ENCODE measurements at regions not wholly inside any gene's neighbourhood (a gene's known extent, or its start where the extent isn't known, plus 50 kb on each side); places are given as distances from the start of the nearest gene placed in this dataset.

DNA sequence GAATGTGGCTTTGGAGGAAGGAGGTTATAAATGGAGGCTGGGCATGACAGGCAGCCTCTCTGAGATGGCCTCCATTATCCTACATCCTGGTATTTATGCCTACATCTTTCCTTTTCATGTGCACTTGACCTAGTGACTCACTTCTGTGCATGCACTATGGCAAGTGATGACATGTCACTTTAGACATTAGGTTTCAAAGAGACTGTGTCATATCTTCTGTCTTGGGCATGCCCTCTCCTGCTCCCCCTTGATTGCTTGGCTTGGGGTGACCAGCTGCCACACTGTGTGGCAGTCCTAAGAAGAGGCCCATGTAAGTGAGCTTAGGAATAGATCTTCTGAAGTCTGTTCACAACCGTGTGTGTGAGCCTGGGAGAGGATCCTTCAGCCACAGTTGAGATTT, 472.8 kb downstream of the FGF9 start:
- TF ChIP-seq EZH2 (IDR thresholded peaks at IDR 0.05; ENCODE audit: low read length, unreplicated experiment), result no peak
- TF ChIP-seq, protein P1, sequence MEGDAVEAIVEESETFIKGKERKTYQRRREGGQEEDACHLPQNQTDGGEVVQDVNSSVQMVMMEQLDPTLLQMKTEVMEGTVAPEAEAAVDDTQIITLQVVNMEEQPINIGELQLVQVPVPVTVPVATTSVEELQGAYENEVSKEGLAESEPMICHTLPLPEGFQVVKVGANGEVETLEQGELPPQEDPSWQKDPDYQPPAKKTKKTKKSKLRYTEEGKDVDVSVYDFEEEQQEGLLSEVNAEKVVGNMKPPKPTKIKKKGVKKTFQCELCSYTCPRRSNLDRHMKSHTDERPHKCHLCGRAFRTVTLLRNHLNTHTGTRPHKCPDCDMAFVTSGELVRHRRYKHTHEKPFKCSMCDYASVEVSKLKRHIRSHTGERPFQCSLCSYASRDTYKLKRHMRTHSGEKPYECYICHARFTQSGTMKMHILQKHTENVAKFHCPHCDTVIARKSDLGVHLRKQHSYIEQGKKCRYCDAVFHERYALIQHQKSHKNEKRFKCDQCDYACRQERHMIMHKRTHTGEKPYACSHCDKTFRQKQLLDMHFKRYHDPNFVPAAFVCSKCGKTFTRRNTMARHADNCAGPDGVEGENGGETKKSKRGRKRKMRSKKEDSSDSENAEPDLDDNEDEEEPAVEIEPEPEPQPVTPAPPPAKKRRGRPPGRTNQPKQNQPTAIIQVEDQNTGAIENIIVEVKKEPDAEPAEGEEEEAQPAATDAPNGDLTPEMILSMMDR (conservative IDR thresholded peaks at IDR 0.05; ENCODE audit: low read depth, low read length), result no peak
- no peak for TF ChIP-seq EZH2phosphoT487 (IDR thresholded peaks at IDR 0.05; ENCODE audit: borderline replicate concordance, low read length)
- H3K9me2 ChIP-seq (replicated peaks; ENCODE audit: low read length), result no peaks in the 10 kb centered on the region
- H3K9ac ChIP-seq (ENCODE audit: low read length), result no peak overlapping the region
- no peaks in the 10 kb centered on the region for H3K79me2 ChIP-seq (ENCODE audit: low read length)
- no peak for DNase-seq
- no peaks in the 10 kb centered on the region for H3K36me3 ChIP-seq (ENCODE audit: low read depth, low read length)
- no peak overlapping the region for H3K27ac ChIP-seq (ENCODE audit: low read length)
- no peak overlapping the region for H3K4me3 ChIP-seq (ENCODE audit: low read length)
- ChIA-PET CTCF (no interaction called here), POLR2A (ENCODE audit: unreplicated experiment) (no interaction called here)
- no TSS peak for BruUV-seq (replicated peaks)
- H3K27me3 ChIP-seq (ENCODE audit: low read length), result no peaks in the 10 kb centered on the region
- ATAC-seq, result no peak
- H3K4me1 ChIP-seq (ENCODE audit: insufficient read depth, low read length), result no peaks in the 10 kb centered on the region
- no peak overlapping the region for H2AFZ ChIP-seq (ENCODE audit: low read length)
- H3K9me3 ChIP-seq (ENCODE audit: low read length), result no peaks in the 10 kb centered on the region
- H3F3A ChIP-seq (ENCODE audit: low read length, unreplicated experiment), result no peaks in the 10 kb centered on the region
- H3K4me2 ChIP-seq (ENCODE audit: low read length), result no peak overlapping the region
- intact Hi-C loops (cut with micrococcal nuclease), result no loop called here
- H4K20me1 ChIP-seq (ENCODE audit: low read length), result no peaks in the 10 kb centered on the region

DNA sequence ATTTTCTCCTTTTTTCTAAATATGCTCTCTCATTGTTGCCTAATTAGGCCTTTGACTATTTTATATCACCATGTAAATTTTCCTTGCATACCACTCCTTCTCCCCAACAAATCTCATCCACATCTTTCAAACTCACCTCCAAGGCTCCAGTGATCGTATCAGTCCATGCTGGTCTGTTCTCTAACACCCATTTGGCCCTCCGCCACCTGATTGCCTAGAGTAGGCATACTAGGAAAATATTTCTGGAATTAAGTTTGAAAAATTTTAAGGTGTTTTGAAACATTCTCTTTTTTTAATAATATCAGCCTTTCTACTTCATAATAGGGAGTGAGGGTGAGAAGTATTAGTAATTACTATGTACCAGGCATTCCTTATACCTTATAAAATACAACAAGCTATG, 473.9 kb downstream of the FGF9 start:
- Histone ChIP-seq H3K4me3 (ENCODE audit: low read length) (no peak overlapping the region), H3K4me2 (ENCODE audit: low read length) (no peak overlapping the region), H3F3A (ENCODE audit: low read length, unreplicated experiment) (no peaks in the 10 kb centered on the region), H3K9me2 (replicated peaks; ENCODE audit: low read length) (no peaks in the 10 kb centered on the region), H3K4me1 (ENCODE audit: insufficient read depth, low read length) (no peaks in the 10 kb centered on the region), H3K27ac (ENCODE audit: low read length) (no peak overlapping the region), H3K36me3 (ENCODE audit: low read depth, low read length) (no peaks in the 10 kb centered on the region), H2AFZ (ENCODE audit: low read length) (no peak overlapping the region), H3K27me3 (ENCODE audit: low read length) (no peaks in the 10 kb centered on the region), H4K20me1 (ENCODE audit: low read length) (no peaks in the 10 kb centered on the region), H3K9me3 (ENCODE audit: low read length) (no peaks in the 10 kb centered on the region), H3K79me2 (ENCODE audit: low read length) (no peaks in the 10 kb centered on the region), H3K9ac (ENCODE audit: low read length) (no peak overlapping the region)
- TF ChIP-seq EZH2 (IDR thresholded peaks at IDR 0.05; ENCODE audit: low read length, unreplicated experiment), result no peak
- TF ChIP-seq EZH2phosphoT487 (IDR thresholded peaks at IDR 0.05; ENCODE audit: borderline replicate concordance, low read length), result no peak
- TF ChIP-seq, protein P1 (conservative IDR thresholded peaks at IDR 0.05; ENCODE audit: low read depth, low read length), result no peak
- POLR2A ChIA-PET (ENCODE audit: unreplicated experiment), result no interaction called here
- DNase-seq (no peak), ATAC-seq (no peak)
- CTCF ChIA-PET, result no interaction called here
- no TSS peak for BruUV-seq (replicated peaks)
- intact Hi-C loops (cut with micrococcal nuclease), result no loop called here

DNA sequence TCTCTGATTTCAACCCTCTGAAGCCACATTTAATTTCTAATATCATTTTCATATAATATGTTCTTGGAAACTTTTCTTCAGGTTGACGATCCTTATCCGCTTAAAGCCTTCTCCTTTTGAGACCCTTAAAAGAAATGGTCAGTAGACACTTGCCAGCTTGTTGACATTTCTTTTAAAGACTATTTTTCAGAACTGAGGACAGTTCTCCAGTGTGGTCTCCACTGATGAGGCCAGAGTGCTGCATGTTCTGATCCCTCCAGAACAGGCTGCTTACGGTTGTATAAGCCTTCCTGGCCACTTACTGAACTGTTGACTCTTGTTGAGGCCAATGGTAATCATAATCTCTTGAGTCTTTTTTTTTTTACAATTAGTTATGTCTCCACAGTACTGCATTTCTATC, 477.3 kb downstream of the FGF9 start:
- no peaks in the 10 kb centered on the region for H4K20me1 ChIP-seq (ENCODE audit: low read length)
- no peaks in the 10 kb centered on the region for H3K9me2 ChIP-seq (replicated peaks; ENCODE audit: low read length)
- no TSS peak for BruUV-seq (replicated peaks)
- no peaks in the 10 kb centered on the region for H3K9me3 ChIP-seq (ENCODE audit: low read length)
- H3K79me2 ChIP-seq (ENCODE audit: low read length), result no peaks in the 10 kb centered on the region
- POLR2A ChIA-PET (ENCODE audit: unreplicated experiment), result no interaction called here
- TF ChIP-seq EZH2phosphoT487 (IDR thresholded peaks at IDR 0.05; ENCODE audit: borderline replicate concordance, low read length) (no peak), EZH2 (IDR thresholded peaks at IDR 0.05; ENCODE audit: low read length, unreplicated experiment) (no peak)
- TF ChIP-seq, protein P1 (conservative IDR thresholded peaks at IDR 0.05; ENCODE audit: low read depth, low read length), result no peak
- H3K4me1 ChIP-seq (ENCODE audit: insufficient read depth, low read length), result no peaks in the 10 kb centered on the region
- no peaks in the 10 kb centered on the region for H3K36me3 ChIP-seq (ENCODE audit: low read depth, low read length)
- H3K4me2 ChIP-seq (ENCODE audit: low read length), result no peak overlapping the region
- ATAC-seq (no peak), DNase-seq (no peak)
- H3K9ac ChIP-seq (ENCODE audit: low read length), result no peak overlapping the region
- H3K4me3 ChIP-seq (ENCODE audit: low read length), result no peak overlapping the region
- no peak overlapping the region for H3K27ac ChIP-seq (ENCODE audit: low read length)
- H3F3A ChIP-seq (ENCODE audit: low read length, unreplicated experiment), result no peaks in the 10 kb centered on the region
- no peak overlapping the region for H2AFZ ChIP-seq (ENCODE audit: low read length)
- intact Hi-C loops (cut with micrococcal nuclease), result no loop called here
- CTCF ChIA-PET, result no interaction called here
- H3K27me3 ChIP-seq (ENCODE audit: low read length), result no peaks in the 10 kb centered on the region
